A549 (cell line): ENCODE measurements at regions not wholly inside any gene's neighbourhood (a gene's known extent, or its start where the extent isn't known, plus 50 kb on each side); places are given as distances from the start of the nearest gene placed in this dataset.
A peak's percentile ranks its signal among the peaks of the same experiment; 100 is the strongest.
"Not testable (repeated sequence)": the region's sequence is repeated elsewhere in the genome, so short reads cannot be mapped to it uniquely, and the experiment has no call there.

Experiments
- ATAC-seq, 2 experiments: fragments of 200-7000 bp in 1 of 2; fragments of >200 bp in 1 of 2; cut with Nextera tagmentation in 1 of 2; cut with Tn5 transposase in 1 of 2; 3 replicates each; pipeline versions ENCODE4 v1.8.0 to v1.9.1; 2018 to 2020; ENCODE audit warnings: mild to moderate bottlenecking in 1 of 2, moderate library complexity in 1 of 2
- CTCF ChIA-PET: fragments of 300-600 bp; sonication (Branson Sonifier 250); formaldehyde crosslinking; extraction: SDS; loops from one replicate; lab custom pipeline; 2021; ENCODE audit warnings: antibody characterized with exemption, inconsistent platforms; lab: Yijun Ruan, JAX
- POLR2A ChIA-PET: fragments of 350-600 bp; formaldehyde crosslinking; extraction: SDS; loops from one replicate; lab custom pipeline; 2021; ENCODE audit warnings: antibody characterized with exemption, inconsistent platforms; lab: Yijun Ruan, JAX
- DNase-seq, 2 experiments: peaks; one replicate each; pipeline versions ENCODE4 v3.0.0 to v3.0.0-alpha.2; 2011 to 2016; ENCODE audit warnings: low read depth in 1 of 2, low spot score in 1 of 2
- FAIRE-seq: peaks from 2 replicates; lab custom pipeline; 2011; peaks lifted over from hg19 to GRCh38; lab: Jason Lieb, UNC
- H3K27ac ChIP-seq, 2 experiments: fragments of >200 bp; sonication (Bioruptor Twin); formaldehyde crosslinking; 3 replicates each; pipeline ENCODE4 v1.5.1; 2016 to 2017
- H3K4me1 ChIP-seq: fragments of >200 bp; sonication (Bioruptor Twin); formaldehyde crosslinking; 3 replicates; pipeline ENCODE4 v1.6.1; 2016
- H3K4me2 ChIP-seq: fragments of >200 bp; sonication (Bioruptor Twin); formaldehyde crosslinking; 3 replicates; pipeline ENCODE4 v1.6.1; 2016
- H3K4me3 ChIP-seq: fragments of >200 bp; sonication (Bioruptor Twin); formaldehyde crosslinking; 3 replicates; pipeline ENCODE4 v1.5.1; 2016
- H3K9me3 ChIP-seq: fragments of >200 bp; sonication (Bioruptor Twin); formaldehyde crosslinking; 3 replicates; pipeline ENCODE4 v1.6.1; 2016
- ATOH8 ChIP-seq: fragments of 250-450 bp; sonication (Bioruptor Pico); IDR thresholded peaks from 2 replicates; pipeline ENCODE4 v1.5.0; 2020; ENCODE audit warnings: low read depth, mild to moderate bottlenecking, moderate library complexity
- BHLHE40 ChIP-seq: IDR thresholded peaks from 2 replicates; pipeline ENCODE4 v1.6.1; 2012; ENCODE audit warnings: low read depth, low read length, inconsistent platforms
- CBX8 ChIP-seq: fragments of 200-600 bp; sonication (generic); IDR thresholded peaks from 2 replicates; pipeline ENCODE4 v1.6.1; 2016
- CHD2 ChIP-seq: fragments of 150-350 bp; IDR thresholded peaks from 2 replicates; pipeline ENCODE4 v1.6.1; 2014; ENCODE audit warnings: low read length; ENCODE audit not compliant: partially characterized antibody
- EHF ChIP-seq: fragments of 250-450 bp; sonication (Bioruptor Pico); IDR thresholded peaks from 2 replicates; pipeline ENCODE4 v1.5.0; 2020; ENCODE audit warnings: mild to moderate bottlenecking
- ESRRA ChIP-seq: fragments of 150-350 bp; IDR thresholded peaks from 2 replicates; pipeline ENCODE4 v1.6.1; 2014; ENCODE audit warnings: mild to moderate bottlenecking, low read length, borderline replicate concordance
- FOSL2 ChIP-seq, 2 experiments: fragments of 450-650 bp in 1 of 2; fragments of >200 bp in 1 of 2; sonication (Bioruptor Twin) in 1 of 2; formaldehyde crosslinking; IDR thresholded peaks; 2 replicates each; pipeline versions ENCODE4 v1.5.0 to v1.6.1; 2016 to 2020; ENCODE audit warnings: mild to moderate bottlenecking in 1 of 2, moderate library complexity in 1 of 2
- GATA3 ChIP-seq: IDR thresholded peaks from 2 replicates; pipeline ENCODE4 v1.6.1; 2012; ENCODE audit warnings: borderline replicate concordance
- HEYL ChIP-seq: fragments of 250-450 bp; sonication (Bioruptor Pico); IDR thresholded peaks from 2 replicates; pipeline ENCODE4 v1.8.0; 2021; ENCODE audit warnings: mild to moderate bottlenecking, moderate library complexity
- JUNB ChIP-seq: fragments of >200 bp; sonication (Bioruptor Twin); formaldehyde crosslinking; IDR thresholded peaks from 2 replicates; pipeline ENCODE4 v1.6.1; 2016
- MAFK ChIP-seq: fragments of 450-650 bp; IDR thresholded peaks from 2 replicates; pipeline ENCODE4 v1.6.1; 2014; ENCODE audit not compliant: partially characterized antibody
- MAZ ChIP-seq: fragments of 150-350 bp; IDR thresholded peaks from 2 replicates; pipeline ENCODE4 v1.6.1; 2014; ENCODE audit warnings: antibody characterized with exemption, low read depth, low read length, borderline replicate concordance
- NPAS2 ChIP-seq: fragments of 250-450 bp; sonication (Bioruptor Pico); IDR thresholded peaks from 2 replicates; pipeline ENCODE4 v1.8.0; 2022; ENCODE audit warnings: mild to moderate bottlenecking, moderate library complexity, borderline replicate concordance
- PHF8 ChIP-seq: fragments of 200-600 bp; sonication (generic); IDR thresholded peaks from 2 replicates; pipeline ENCODE4 v1.6.1; 2016; ENCODE audit warnings: low read depth, mild to moderate bottlenecking, antibody characterized with exemption, moderate library complexity, borderline replicate concordance
- RAD21 ChIP-seq, 2 experiments: fragments of >200 bp in 1 of 2; sonication (Bioruptor Twin) in 1 of 2; formaldehyde crosslinking in 1 of 2; IDR thresholded peaks in 1 of 2; conservative IDR thresholded peaks in 1 of 2; 2 replicates in 1 of 2; 3 replicates in 1 of 2; pipeline ENCODE4 v1.6.1; 2012 to 2018; ENCODE audit warnings: inconsistent platforms in 1 of 2
- RARB ChIP-seq: fragments of 250-450 bp; sonication (Bioruptor Pico); IDR thresholded peaks from 2 replicates; pipeline ENCODE4 v1.8.0; 2021; ENCODE audit warnings: mild to moderate bottlenecking, moderate library complexity
- RCOR1 ChIP-seq: fragments of 150-350 bp; IDR thresholded peaks from 2 replicates; pipeline ENCODE4 v1.6.1; 2014; ENCODE audit warnings: antibody characterized with exemption, low read length, low read depth
- SMC3 ChIP-seq: fragments of >200 bp; sonication (Bioruptor Twin); formaldehyde crosslinking; IDR thresholded peaks from 3 replicates; pipeline ENCODE4 v1.6.1; 2018; ENCODE audit warnings: inconsistent platforms
- ZC3H11A ChIP-seq: fragments of 450-650 bp; IDR thresholded peaks from 2 replicates; pipeline ENCODE4 v1.6.1; 2014; ENCODE audit warnings: antibody characterized with exemption, mild to moderate bottlenecking
- WGBS: methylation state at CpG from one replicate; pipeline ENCODE4 v1.1.6; 2017; ENCODE audit errors: missing lambda C conversion rate; 5-methylcytosine and 5-hydroxymethylcytosine counted together
- TF ChIP-seq, protein P1 (sequence below): fragments of 150-350 bp; IDR thresholded peaks from 2 replicates; pipeline ENCODE4 v1.6.1; 2014; ENCODE audit warnings: low read depth, mild to moderate bottlenecking, low read length
- TF ChIP-seq, protein P2 (sequence below): IDR thresholded peaks from 2 replicates; pipeline ENCODE4 v1.6.1; 2012
- TF ChIP-seq, protein P3 (sequence below): fragments of >200 bp; sonication (Bioruptor Twin); formaldehyde crosslinking; IDR thresholded peaks from 2 replicates; pipeline ENCODE4 v1.6.1; 2016

DNA sequence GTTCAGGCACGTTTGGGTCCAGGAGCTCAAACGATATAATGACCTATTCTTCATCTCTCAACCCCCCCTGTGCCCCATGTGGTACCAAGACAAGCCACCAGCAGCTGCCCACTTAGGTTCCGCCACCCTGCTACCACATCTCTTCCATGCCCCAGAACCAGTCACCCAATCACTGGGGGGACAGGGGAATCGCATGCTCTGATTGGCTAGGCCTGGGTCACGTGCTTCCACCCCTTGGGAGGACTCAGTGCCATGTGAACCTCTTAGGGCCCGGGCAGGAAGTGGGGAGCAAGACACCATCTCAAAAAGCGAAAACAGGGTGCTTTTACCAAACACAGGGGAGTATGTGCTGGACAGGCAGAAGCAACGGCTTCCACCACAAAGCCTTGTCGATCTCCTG, 91.3 kb downstream of the KATNIP start:
- no peaks in the 10 kb centered on the region for H3K4me1 ChIP-seq
- WGBS = 94% methylated on average over 8 of the region's 9 CpGs
- no peaks in the 10 kb centered on the region for H3K9me3 ChIP-seq
- ATAC-seq (no peak), FAIRE-seq (no peak), DNase-seq (peak in 1 of 2 experiments; percentile 11)
- no peak for TF ChIP-seq HEYL
- no peak for TF ChIP-seq PHF8
- no peak for TF ChIP-seq GATA3
- TF ChIP-seq, protein P1, sequence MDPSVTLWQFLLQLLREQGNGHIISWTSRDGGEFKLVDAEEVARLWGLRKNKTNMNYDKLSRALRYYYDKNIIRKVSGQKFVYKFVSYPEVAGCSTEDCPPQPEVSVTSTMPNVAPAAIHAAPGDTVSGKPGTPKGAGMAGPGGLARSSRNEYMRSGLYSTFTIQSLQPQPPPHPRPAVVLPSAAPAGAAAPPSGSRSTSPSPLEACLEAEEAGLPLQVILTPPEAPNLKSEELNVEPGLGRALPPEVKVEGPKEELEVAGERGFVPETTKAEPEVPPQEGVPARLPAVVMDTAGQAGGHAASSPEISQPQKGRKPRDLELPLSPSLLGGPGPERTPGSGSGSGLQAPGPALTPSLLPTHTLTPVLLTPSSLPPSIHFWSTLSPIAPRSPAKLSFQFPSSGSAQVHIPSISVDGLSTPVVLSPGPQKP = no peak
- no peak for TF ChIP-seq JUNB
- no peak for TF ChIP-seq CHD2
- no peak overlapping the region for H3K4me3 ChIP-seq
- no peak overlapping the region for H3K4me2 ChIP-seq
- no peak overlapping the region for H3K27ac ChIP-seq
- ChIA-PET CTCF (interaction anchor here (1.1 to 6.3 kb wide), 4 partner anchors 11 to 430 kb away, joined by 3 to 50 read pairs (median 10); no protein-coding TSS in a partner anchor), POLR2A (no interaction called here)

DNA sequence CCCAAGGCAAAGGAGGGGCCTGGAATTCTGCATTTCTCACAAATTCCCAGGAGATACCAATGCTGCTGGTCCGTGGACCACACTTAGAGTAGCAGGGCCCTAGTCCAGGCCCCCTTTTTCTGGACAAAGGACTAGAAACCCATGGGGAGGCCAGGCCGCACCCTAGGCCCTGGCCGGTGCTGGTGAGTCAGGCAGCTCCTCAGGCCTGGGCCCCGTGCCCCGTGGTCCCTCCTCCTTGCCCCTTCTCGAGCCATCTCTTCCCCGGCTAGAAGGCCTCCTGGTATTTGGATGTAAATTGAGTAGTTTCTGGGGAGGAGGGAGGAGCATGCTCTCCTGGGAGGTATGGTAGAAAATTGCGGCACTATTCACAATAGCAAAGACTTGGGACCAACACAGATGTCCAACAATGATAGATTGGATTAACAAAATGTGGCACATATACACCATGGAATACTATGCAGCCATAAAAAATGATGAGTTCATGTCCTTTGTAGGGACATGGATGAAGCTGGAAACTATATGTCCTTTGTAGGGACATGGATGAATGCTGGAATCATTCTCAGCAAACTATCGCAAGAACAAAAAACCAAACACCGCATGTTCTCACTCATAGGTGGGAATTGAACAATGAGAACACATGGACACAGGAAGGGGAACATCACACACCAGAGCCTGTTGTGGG, 91.9 kb downstream of the KATNIP start:
- H3K9me3 ChIP-seq, DNase-seq, POLR2A ChIA-PET, H3K4me2 ChIP-seq, H3K4me1 ChIP-seq, H3K27ac ChIP-seq, FAIRE-seq, H3K4me3 ChIP-seq, ATAC-seq: not testable (repeated sequence)
- WGBS = 87% methylated on average over 9 of the region's 10 CpGs
- CTCF ChIA-PET = interaction anchor here (0.9 to 6.3 kb wide), 3 partner anchors 12 to 429 kb away, joined by 3 to 50 read pairs (median 13); no protein-coding TSS in a partner anchor

- CTCF ChIA-PET = interaction anchor here (0.9 to 6.3 kb wide), 4 partner anchors 13 to 428 kb away, joined by 3 to 50 read pairs (median 4); no protein-coding TSS in a partner anchor
Observed at GRCh38 chr16:27642756-27643155, 92.8 kb downstream of the KATNIP start.

DNA sequence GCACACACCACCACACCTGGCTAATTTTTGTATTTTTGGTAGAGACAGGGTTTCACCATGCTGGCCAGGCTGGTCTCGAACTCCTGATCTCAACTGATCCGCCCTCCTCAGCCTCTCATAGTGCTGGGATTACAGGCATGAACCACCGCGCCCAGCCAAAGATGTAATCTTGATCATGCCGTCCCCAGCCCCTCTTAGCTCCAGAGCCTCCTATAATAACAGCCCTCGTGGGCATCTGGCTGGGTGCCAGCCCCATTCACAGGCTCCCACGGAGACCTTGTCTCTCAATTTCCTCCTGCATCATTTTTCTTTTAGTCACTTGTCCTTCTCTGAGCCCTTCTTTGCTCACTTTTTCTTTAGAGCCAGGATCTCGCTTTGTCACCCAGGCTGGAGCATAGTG, 94.2 kb downstream of the KATNIP start:
- Histone ChIP-seq H3K4me1 (no peaks in the 10 kb centered on the region), H3K9me3 (no peaks in the 10 kb centered on the region), H3K27ac (no peak overlapping the region), H3K4me3 (no peak overlapping the region), H3K4me2 (no peak overlapping the region)
- 87% methylated on average over 8 of the region's 8 CpGs for WGBS
- no peak for ATAC-seq
- ChIA-PET POLR2A (no interaction called here), CTCF (interaction anchor here (1.0 kb wide), 1 partner anchor 10 kb away, joined by 3 read pairs; no protein-coding TSS in a partner anchor)
- TF ChIP-seq ZC3H11A (no peak), CBX8 (no peak), NPAS2 (CRISPR knock-in tag) (no peak), ESRRA (no peak), PHF8 (no peak), ATOH8 (CRISPR knock-in tag) (no peak), EHF (CRISPR knock-in tag) (no peak), SMC3 (no peak), MAFK (no peak), BHLHE40 (no peak), RCOR1 (no peak), FOSL2 (IDR thresholded peaks at IDR 0.05) (no peak), FOSL2 (CRISPR knock-in tag; IDR thresholded peaks at IDR 0.05) (no peak), GATA3 (no peak), HEYL (no peak), MAZ (no peak)
- TF ChIP-seq, protein P2, sequence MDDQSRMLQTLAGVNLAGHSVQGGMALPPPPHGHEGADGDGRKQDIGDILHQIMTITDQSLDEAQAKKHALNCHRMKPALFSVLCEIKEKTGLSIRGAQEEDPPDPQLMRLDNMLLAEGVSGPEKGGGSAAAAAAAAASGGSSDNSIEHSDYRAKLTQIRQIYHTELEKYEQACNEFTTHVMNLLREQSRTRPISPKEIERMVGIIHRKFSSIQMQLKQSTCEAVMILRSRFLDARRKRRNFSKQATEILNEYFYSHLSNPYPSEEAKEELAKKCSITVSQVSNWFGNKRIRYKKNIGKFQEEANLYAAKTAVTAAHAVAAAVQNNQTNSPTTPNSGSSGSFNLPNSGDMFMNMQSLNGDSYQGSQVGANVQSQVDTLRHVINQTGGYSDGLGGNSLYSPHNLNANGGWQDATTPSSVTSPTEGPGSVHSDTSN = no peak
- TF ChIP-seq, protein P3, sequence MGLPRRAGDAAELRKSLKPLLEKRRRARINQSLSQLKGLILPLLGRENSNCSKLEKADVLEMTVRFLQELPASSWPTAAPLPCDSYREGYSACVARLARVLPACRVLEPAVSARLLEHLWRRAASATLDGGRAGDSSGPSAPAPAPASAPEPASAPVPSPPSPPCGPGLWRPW = no peak
- FAIRE-seq = no peak
- DNase-seq = no peak

More at GRCh38 chr16:27642756-27643155, 92.8 kb downstream of the KATNIP start:
- H3K27ac ChIP-seq = no peak overlapping the region
- ATAC-seq (peak in 1 of 2 experiments; percentile 37; a peak in 1 of 6 replicates), DNase-seq (peak in 1 of 2 experiments; percentile 44), FAIRE-seq (no peak)
- no peak overlapping the region for H3K4me3 ChIP-seq
- WGBS = 89% methylated on average over 4 of the region's 4 CpGs
- POLR2A ChIA-PET = no interaction called here
- H3K4me1 ChIP-seq = no peaks in the 10 kb centered on the region
- no peaks in the 10 kb centered on the region for H3K9me3 ChIP-seq
- no peak overlapping the region for H3K4me2 ChIP-seq
- TF ChIP-seq RARB (CRISPR knock-in tag) (no peak), RAD21 (conservative IDR thresholded peaks at IDR 0.05 in 1 of 2, IDR thresholded peaks at IDR 0.05 in 1 of 2) (peak in 1 of 2 experiments; percentile 30; a peak in 1 of 5 replicates)
